Endothelial cell of umbilical vein (primary cell): ENCODE measurements at regions not wholly inside any gene's neighbourhood (a gene's known extent, or its start where the extent isn't known, plus 50 kb on each side); places are given as distances from the start of the nearest gene placed in this dataset.

Experiments
- BruUV-seq: library from RNA; stranded (reverse); fragments of 400-500 nt; replicated peaks from 2 replicates; lab custom pipeline; 2021; lab: Mats Ljungman, UMichigan
- CTCF ChIA-PET: fragments of 300-600, 350-600 bp; sonication (Branson Sonifier 250); formaldehyde crosslinking; loops from one replicate; lab custom pipeline; 2021; ENCODE audit warnings: antibody characterized with exemption, inconsistent platforms; lab: Charles Lee
- POLR2A ChIA-PET: fragments of 300-600, 350-600 bp; sonication (Branson Sonifier 250); formaldehyde crosslinking; loops from one replicate; lab custom pipeline; 2021; ENCODE audit warnings: antibody characterized with exemption, inconsistent platforms; lab: Charles Lee
- DNase-seq: peaks from one replicate; pipeline ENCODE4 v3.0.0-alpha.2; 2011; ENCODE audit warnings: low read depth, low spot score
- FAIRE-seq: peaks from 2 replicates; lab custom pipeline; 2011; peaks lifted over from hg19 to GRCh38; lab: Jason Lieb, UNC
- H2AFZ ChIP-seq: 2 replicates; pipeline ENCODE4 v1.6.0; 2012; ENCODE audit warnings: low read depth, low read length, control low read depth, inconsistent platforms
- H3K27ac ChIP-seq: 2 replicates; pipeline ENCODE4 v1.5.1; 2011; ENCODE audit warnings: low read depth, mild to moderate bottlenecking, control low read depth, low read length, moderate library complexity; ENCODE audit not compliant: insufficient read depth
- H3K27me3 ChIP-seq, 2 experiments: 2 replicates each; pipeline versions ENCODE4 v1.6.0 to v1.6.1; 2011; ENCODE audit warnings: low read length in 2 of 2, mixed read lengths in 1 of 2; ENCODE audit not compliant: control insufficient read depth in 2 of 2, insufficient read depth in 2 of 2
- H3K36me3 ChIP-seq, 2 experiments: 2 replicates in 1 of 2; 3 replicates in 1 of 2; pipeline ENCODE4 v1.5.1; 2011; ENCODE audit warnings: low read length in 2 of 2, mild to moderate bottlenecking in 1 of 2, moderate library complexity in 1 of 2; ENCODE audit not compliant: control insufficient read depth in 2 of 2, insufficient read depth in 2 of 2; ENCODE audit errors: extremely low read depth in 1 of 2
- H3K4me1 ChIP-seq: 3 replicates; pipeline ENCODE4 v1.5.1; 2011; ENCODE audit warnings: mild to moderate bottlenecking, low read length; ENCODE audit not compliant: control insufficient read depth, insufficient read depth; ENCODE audit errors: extremely low read depth
- H3K4me2 ChIP-seq: 2 replicates; pipeline ENCODE4 v1.6.1; 2011; ENCODE audit warnings: low read length, control low read depth, mixed read lengths; ENCODE audit not compliant: insufficient read depth
- H3K4me3 ChIP-seq, 3 experiments: fragments of 200-600 bp in 1 of 3; sonication (generic), shearing (Covaris generic) in 1 of 3; replicated peaks in 1 of 3; 2 replicates each; pipeline ENCODE4 v1.5.1; 2011 to 2016; ENCODE audit warnings: control low read depth in 3 of 3, low read length in 3 of 3, mild to moderate bottlenecking in 2 of 3, inconsistent platforms in 1 of 3, low read depth in 1 of 3, moderate library complexity in 1 of 3; ENCODE audit not compliant: insufficient read depth in 1 of 3
- H3K79me2 ChIP-seq: 2 replicates; pipeline ENCODE4 v1.6.0; 2012; ENCODE audit warnings: low read length, inconsistent platforms; ENCODE audit not compliant: control insufficient read depth, insufficient read depth
- H3K9ac ChIP-seq: replicated peaks from 2 replicates; pipeline ENCODE3; 2011; ENCODE audit warnings: low read length, control low read depth; ENCODE audit not compliant: insufficient read depth; ENCODE audit errors: extremely low read depth
- H3K9me1 ChIP-seq: replicated peaks from 3 replicates; pipeline ENCODE4 v1.6.0; 2011; ENCODE audit warnings: mild to moderate bottlenecking, low read length; ENCODE audit not compliant: control insufficient read depth, insufficient read depth; ENCODE audit errors: extremely low read depth
- H3K9me3 ChIP-seq: replicated peaks from 2 replicates; pipeline ENCODE4 v1.5.1; 2012; ENCODE audit warnings: low read length, inconsistent platforms; ENCODE audit not compliant: control insufficient read depth, insufficient read depth
- H4K20me1 ChIP-seq: replicated peaks from 2 replicates; pipeline ENCODE3; 2011; ENCODE audit warnings: mild to moderate bottlenecking, low read length; ENCODE audit not compliant: control insufficient read depth, insufficient read depth; ENCODE audit errors: extremely low read depth
- EZH2 ChIP-seq: IDR thresholded peaks from 2 replicates; pipeline ENCODE4 v1.6.1; 2012; ENCODE audit warnings: borderline replicate concordance, low read depth, mild to moderate bottlenecking, moderate library complexity, low read length, inconsistent platforms; ENCODE audit not compliant: severe bottlenecking
- FOS ChIP-seq: IDR thresholded peaks from 2 replicates; pipeline ENCODE4 v1.6.1; 2011; ENCODE audit warnings: mild to moderate bottlenecking, low read length, moderate library complexity, borderline replicate concordance; ENCODE audit not compliant: insufficient read depth
- GATA2 ChIP-seq: IDR thresholded peaks from 2 replicates; pipeline ENCODE4 v1.7.0; 2011; ENCODE audit warnings: low read depth, mild to moderate bottlenecking, moderate library complexity, mixed read lengths, low read length; ENCODE audit not compliant: insufficient read length, insufficient read depth
- JUN ChIP-seq: IDR thresholded peaks from 2 replicates; pipeline ENCODE4 v1.6.1; 2011; ENCODE audit warnings: borderline replicate concordance, low read depth; ENCODE audit not compliant: insufficient read length, insufficient read depth
- MYC ChIP-seq: IDR thresholded peaks from one replicate; pipeline ENCODE4 v1.6.1; 2011; ENCODE audit warnings: mild to moderate bottlenecking, low read depth, low read length
- POLR2A ChIP-seq: IDR thresholded peaks from 2 replicates; pipeline ENCODE4 v1.6.1; 2012; ENCODE audit warnings: low read depth, mild to moderate bottlenecking, control low read depth, low read length
- POLR2AphosphoS5 ChIP-seq: IDR thresholded peaks from 2 replicates; pipeline ENCODE4 v1.6.1; 2012; ENCODE audit warnings: low read depth, mild to moderate bottlenecking, control low read depth, low read length, moderate library complexity; ENCODE audit not compliant: insufficient read depth
- dilution Hi-C: fragments of 300-500 bp; cut with MboI; formaldehyde crosslinking; loops from one replicate; pipeline ENCODE4 v1.15.0; 2019; ENCODE audit warnings: low sequenced_read_pairs; ENCODE audit not compliant: extremely low pct_ligation_motif_present
- intact Hi-C: fragments of 100-400 bp; cut with micrococcal nuclease; formaldehyde crosslinking; loops from one replicate; pipeline ENCODE4 v1.10.0; 2022
- TF ChIP-seq, protein P1 (sequence below), 2 donors: IDR thresholded peaks; 1 replicate in 1 of 2; 2 replicates in 1 of 2; pipeline ENCODE4 v1.5.1; 2011; ENCODE audit warnings: low read length in 2 of 2, mild to moderate bottlenecking in 2 of 2, moderate library complexity in 2 of 2, control low read depth in 1 of 2, inconsistent platforms in 1 of 2, low read depth in 1 of 2; ENCODE audit not compliant: insufficient read depth in 1 of 2; ENCODE audit errors: extremely low read depth in 1 of 2
- TF ChIP-seq, protein P2 (sequence below): IDR thresholded peaks from 2 replicates; pipeline ENCODE4 v1.6.1; 2011; ENCODE audit not compliant: insufficient read depth, insufficient read length

DNA sequence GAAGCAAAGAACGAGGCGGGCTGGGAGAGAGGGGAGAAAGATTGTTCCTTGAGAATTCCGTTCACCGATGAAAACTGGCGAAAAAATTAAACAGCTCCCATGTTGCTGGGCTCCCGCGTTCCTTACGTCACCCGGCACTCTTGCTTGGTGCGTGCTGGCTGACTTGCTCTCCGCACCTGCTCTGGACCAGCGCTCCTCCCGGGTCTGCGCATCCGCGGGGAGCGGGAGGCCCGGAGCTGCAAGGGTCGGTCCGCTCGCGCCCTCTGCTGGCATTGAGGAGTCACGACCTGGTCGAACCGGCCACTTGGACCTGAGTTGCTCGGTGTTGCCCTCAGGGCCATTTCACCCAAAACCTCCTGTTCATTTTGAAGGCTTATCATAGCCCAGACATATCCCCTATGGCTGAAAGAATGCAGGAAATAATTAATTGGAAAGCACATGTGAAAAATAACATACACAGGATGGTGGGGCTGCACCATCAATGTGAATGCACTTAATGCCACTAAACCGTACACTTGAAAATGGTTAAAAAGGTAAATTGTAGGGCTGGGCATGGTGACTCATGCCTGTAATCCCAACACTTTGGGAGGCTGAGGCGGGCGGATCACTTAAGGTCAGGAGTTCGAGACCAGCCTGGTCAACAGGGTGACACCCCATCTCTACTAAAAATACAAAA is 98.9 kb upstream of the BACE2 start:
- Histone ChIP-seq H3K9ac (no peak overlapping the region), H4K20me1 (no peaks in the 10 kb centered on the region), H3K4me1 (no peaks in the 10 kb centered on the region), H3K79me2 (no peaks in the 10 kb centered on the region), H3K9me1 (no peaks in the 10 kb centered on the region), H3K9me3 (no peaks in the 10 kb centered on the region), H3K36me3 (no peaks in the 10 kb centered on the region), H2AFZ (no peak overlapping the region), H3K27ac (no peak overlapping the region), H3K27me3 (no peaks in the 10 kb centered on the region), H3K4me2 (no peak overlapping the region), H3K4me3 (no peak overlapping the region)
- POLR2A ChIA-PET: no interaction called here
- FAIRE-seq: peak; percentile 76
- intact Hi-C loops (loop anchor here (1.0 kb wide), 1 partner anchor 1281 kb away; no protein-coding TSS in a partner anchor), dilution Hi-C loops (no loop called here)
- peak; percentile 30 for DNase-seq
- BruUV-seq: no TSS peak
- CTCF ChIA-PET: interaction anchor here (1.1 to 1.6 kb wide), 4 partner anchors 10 to 1550 kb away, joined by 3 to 9 read pairs (median 4); no protein-coding TSS in a partner anchor
- no peak for TF ChIP-seq FOS
- TF ChIP-seq, protein P1, sequence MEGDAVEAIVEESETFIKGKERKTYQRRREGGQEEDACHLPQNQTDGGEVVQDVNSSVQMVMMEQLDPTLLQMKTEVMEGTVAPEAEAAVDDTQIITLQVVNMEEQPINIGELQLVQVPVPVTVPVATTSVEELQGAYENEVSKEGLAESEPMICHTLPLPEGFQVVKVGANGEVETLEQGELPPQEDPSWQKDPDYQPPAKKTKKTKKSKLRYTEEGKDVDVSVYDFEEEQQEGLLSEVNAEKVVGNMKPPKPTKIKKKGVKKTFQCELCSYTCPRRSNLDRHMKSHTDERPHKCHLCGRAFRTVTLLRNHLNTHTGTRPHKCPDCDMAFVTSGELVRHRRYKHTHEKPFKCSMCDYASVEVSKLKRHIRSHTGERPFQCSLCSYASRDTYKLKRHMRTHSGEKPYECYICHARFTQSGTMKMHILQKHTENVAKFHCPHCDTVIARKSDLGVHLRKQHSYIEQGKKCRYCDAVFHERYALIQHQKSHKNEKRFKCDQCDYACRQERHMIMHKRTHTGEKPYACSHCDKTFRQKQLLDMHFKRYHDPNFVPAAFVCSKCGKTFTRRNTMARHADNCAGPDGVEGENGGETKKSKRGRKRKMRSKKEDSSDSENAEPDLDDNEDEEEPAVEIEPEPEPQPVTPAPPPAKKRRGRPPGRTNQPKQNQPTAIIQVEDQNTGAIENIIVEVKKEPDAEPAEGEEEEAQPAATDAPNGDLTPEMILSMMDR (IDR thresholded peaks at IDR 0.05; ENCODE audit: extremely low read depth in 1 of 2, insufficient read depth in 1 of 2, low read depth in 1 of 2, low read length in 2 of 2): peak; percentile 73 to 84

DNA sequence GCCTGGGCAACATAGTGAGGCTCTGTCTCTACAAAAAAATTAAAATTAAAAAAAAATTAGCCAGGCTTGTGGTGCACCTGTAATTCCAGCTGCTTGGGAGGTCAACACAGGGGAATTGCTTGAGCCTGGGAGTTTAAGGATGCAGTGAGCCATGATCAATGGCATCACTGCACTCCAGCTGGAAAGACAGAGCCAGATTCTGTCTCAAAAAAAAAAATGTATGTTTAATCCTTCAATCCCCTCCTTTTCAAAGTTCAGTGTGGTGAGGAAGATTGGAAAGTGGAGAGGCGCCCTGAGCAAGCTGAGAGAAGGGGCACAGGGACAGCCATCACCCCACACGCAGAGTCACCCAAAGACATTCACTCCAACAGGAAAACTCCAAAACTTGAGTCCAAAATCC is 97.7 kb upstream of the BACE2 start:
- dilution Hi-C loops: no loop called here
- no peak overlapping the region for H3K4me2 ChIP-seq
- H4K20me1 ChIP-seq: no peaks in the 10 kb centered on the region
- H3K9me3 ChIP-seq: no peaks in the 10 kb centered on the region
- FAIRE-seq: no peak
- H3K4me1 ChIP-seq: no peaks in the 10 kb centered on the region
- no peaks in the 10 kb centered on the region for H3K79me2 ChIP-seq
- H3K27me3 ChIP-seq: no peaks in the 10 kb centered on the region
- H3K9me1 ChIP-seq: no peaks in the 10 kb centered on the region
- no peaks in the 10 kb centered on the region for H3K36me3 ChIP-seq
- no peak overlapping the region for H3K27ac ChIP-seq
- H3K9ac ChIP-seq: no peak overlapping the region
- no peak overlapping the region for H2AFZ ChIP-seq
- H3K4me3 ChIP-seq: no peak overlapping the region
- no peak for TF ChIP-seq FOS
- no peak for TF ChIP-seq MYC
- TF ChIP-seq EZH2: no peak
- TF ChIP-seq, protein P2, sequence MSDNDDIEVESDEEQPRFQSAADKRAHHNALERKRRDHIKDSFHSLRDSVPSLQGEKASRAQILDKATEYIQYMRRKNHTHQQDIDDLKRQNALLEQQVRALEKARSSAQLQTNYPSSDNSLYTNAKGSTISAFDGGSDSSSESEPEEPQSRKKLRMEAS: no peak
- TF ChIP-seq JUN: no peak
- TF ChIP-seq GATA2: no peak
- TF ChIP-seq, protein P1 (IDR thresholded peaks at IDR 0.05; ENCODE audit: extremely low read depth in 1 of 2, insufficient read depth in 1 of 2, low read depth in 1 of 2, low read length in 2 of 2): no peak
- TF ChIP-seq POLR2AphosphoS5: no peak
- no peak for TF ChIP-seq POLR2A
- CTCF ChIA-PET: no interaction called here
- no peak for DNase-seq
- no TSS peak for BruUV-seq
- intact Hi-C loops: no loop called here
- POLR2A ChIA-PET: no interaction called here
